ENCODE measurements at regions not wholly inside any gene's neighbourhood (a gene's known extent, or its start where the extent isn't known, plus 50 kb on each side); places are given as distances from the start of the nearest gene placed in this dataset.

GRCh38 chr21:19120591-19120990 lies 717.0 kb upstream of the TMPRSS15 start:
- TF ChIP-seq CTCF (IDR thresholded peaks at IDR 0.05; ENCODE audit: low read length) (no peak), EZH2phosphoT487 (IDR thresholded peaks at IDR 0.05; ENCODE audit: low read length) (no peak), EZH2 (optimal IDR thresholded peaks at IDR 0.05; ENCODE audit: low read depth, low read length) (no peak)

Data from MM.1S (cell line).